NCI-H1694 (cell line): ENCODE measurements at regions not wholly inside any gene's neighbourhood (a gene's known extent, or its start where the extent isn't known, plus 50 kb on each side); places are given as distances from the start of the nearest gene placed in this dataset.

ENCODE experiments used
- DNase-seq: peaks from one replicate; lab custom pipeline; 2025; lab: John Stamatoyannopoulos, UW

- DNase-seq = no peak
Measured at GRCh38 chr13:80131204-80131603, 209.7 kb downstream of the SPRY2 start.

- no peak for DNase-seq
Measured at GRCh38 chr13:80126389-80127068, 214.4 kb downstream of the SPRY2 start.

GRCh38 chr13:80123945-80124344 lies 217.0 kb downstream of the SPRY2 start:
- DNase-seq = no peak

GRCh38 chr13:80121038-80121437 lies 219.9 kb downstream of the SPRY2 start:
- DNase-seq = no peak

GRCh38 chr13:80118506-80118905 lies 222.4 kb downstream of the SPRY2 start:
- no peak for DNase-seq

GRCh38 chr13:80118099-80118498 lies 222.8 kb downstream of the SPRY2 start:
- DNase-seq = no peak

GRCh38 chr13:80117515-80117914 lies 223.4 kb downstream of the SPRY2 start:
- DNase-seq = no peak

- DNase-seq = no peak
Measured at GRCh38 chr13:80116107-80116506, 224.8 kb downstream of the SPRY2 start.

- no peak for DNase-seq
Measured at GRCh38 chr13:80115616-80116015, 225.3 kb downstream of the SPRY2 start.

- DNase-seq = no peak
Measured at GRCh38 chr13:80113714-80114454, 227.0 kb downstream of the SPRY2 start.

GRCh38 chr13:80109303-80109702 lies 231.6 kb downstream of the SPRY2 start:
- DNase-seq = no peak

GRCh38 chr13:80105350-80105749 lies 235.6 kb downstream of the SPRY2 start:
- DNase-seq = no peak

GRCh38 chr13:80101040-80101439 lies 239.9 kb downstream of the SPRY2 start:
- no peak for DNase-seq

- DNase-seq = no peak
Measured at GRCh38 chr13:80100636-80101035, 240.3 kb downstream of the SPRY2 start.

GRCh38 chr13:80097561-80097960 lies 243.4 kb downstream of the SPRY2 start:
- DNase-seq = no peak

GRCh38 chr13:80096383-80096782 lies 244.5 kb downstream of the SPRY2 start:
- DNase-seq = no peak

GRCh38 chr13:80094526-80094925 lies 246.4 kb downstream of the SPRY2 start:
- DNase-seq = no peak

- no peak for DNase-seq
Measured at GRCh38 chr13:80093888-80094287, 247.0 kb downstream of the SPRY2 start.

- no peak for DNase-seq
Measured at GRCh38 chr13:80086304-80086721, 254.6 kb downstream of the SPRY2 start.

- peak; percentile 62 for DNase-seq
Measured at GRCh38 chr13:80083853-80084676, 256.9 kb downstream of the SPRY2 start.

- no peak for DNase-seq
Measured at GRCh38 chr13:80083081-80083852, 257.7 kb downstream of the SPRY2 start.
